AG10803 (cell line): ENCODE measurements at regions not wholly inside any gene's neighbourhood (a gene's known extent, or its start where the extent isn't known, plus 50 kb on each side); places are given as distances from the start of the nearest gene placed in this dataset.

Experiments used
- DNase-seq: peaks from one replicate; pipeline ENCODE4 v3.0.0; 2010; ENCODE audit warnings: low read depth
- H3K4me3 ChIP-seq: 2 replicates; pipeline ENCODE4 v1.5.1; 2011; ENCODE audit warnings: mild to moderate bottlenecking, low read length, control low read depth
- TF ChIP-seq, protein P1 (sequence below): conservative IDR thresholded peaks from 2 replicates; pipeline ENCODE4 v1.5.1; 2011; ENCODE audit warnings: mild to moderate bottlenecking, low read length, control low read depth, inconsistent platforms

DNA sequence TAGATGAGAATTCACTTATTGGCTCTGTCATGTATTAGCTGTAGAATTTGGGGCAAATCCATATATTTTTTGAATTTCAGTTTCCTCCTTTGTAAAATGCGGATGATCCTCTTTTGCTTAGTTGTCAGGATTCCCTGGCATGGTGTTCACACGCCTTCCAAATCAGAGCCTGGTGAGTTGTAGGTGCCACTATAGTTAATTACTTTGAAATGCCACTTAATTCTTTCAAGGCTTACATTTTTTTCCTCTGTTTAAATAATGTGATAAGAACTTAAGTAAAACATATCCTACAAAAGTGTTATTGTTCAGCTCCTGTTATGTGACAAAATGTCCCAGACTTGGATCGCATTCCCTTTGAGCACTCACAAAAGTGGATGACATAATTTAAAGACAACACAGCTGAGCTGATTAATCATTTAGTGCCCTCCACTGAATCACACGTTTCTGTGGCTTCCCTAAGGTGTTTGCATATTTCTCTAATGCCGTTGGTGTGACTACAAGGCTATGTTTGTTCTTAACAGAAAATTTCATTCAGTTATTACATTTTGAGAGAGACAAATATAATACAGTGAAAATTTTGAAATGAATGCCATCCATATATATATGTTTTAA is 471.2 kb upstream of the CHST9 start:
- DNase-seq: no peak

DNA sequence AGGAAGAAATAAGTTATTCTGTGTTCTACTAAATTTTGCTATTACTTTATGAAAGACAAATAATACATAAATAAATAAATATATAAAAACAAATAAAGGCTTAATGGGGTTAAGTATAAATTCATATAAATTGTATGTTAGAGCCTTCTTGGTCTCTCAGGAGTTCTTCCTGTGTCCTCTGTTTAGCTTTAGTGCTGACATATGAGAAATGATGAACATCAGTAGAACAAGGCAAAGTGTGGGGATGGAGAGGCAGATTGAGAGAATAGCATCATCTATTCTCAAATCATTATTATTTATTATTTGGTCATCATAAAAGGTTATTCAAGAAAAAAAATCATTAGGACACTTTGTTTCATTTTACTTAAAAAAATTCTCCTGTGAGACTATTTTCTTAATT is 468.1 kb upstream of the CHST9 start:
- no peak overlapping the region for H3K4me3 ChIP-seq
- TF ChIP-seq, protein P1, sequence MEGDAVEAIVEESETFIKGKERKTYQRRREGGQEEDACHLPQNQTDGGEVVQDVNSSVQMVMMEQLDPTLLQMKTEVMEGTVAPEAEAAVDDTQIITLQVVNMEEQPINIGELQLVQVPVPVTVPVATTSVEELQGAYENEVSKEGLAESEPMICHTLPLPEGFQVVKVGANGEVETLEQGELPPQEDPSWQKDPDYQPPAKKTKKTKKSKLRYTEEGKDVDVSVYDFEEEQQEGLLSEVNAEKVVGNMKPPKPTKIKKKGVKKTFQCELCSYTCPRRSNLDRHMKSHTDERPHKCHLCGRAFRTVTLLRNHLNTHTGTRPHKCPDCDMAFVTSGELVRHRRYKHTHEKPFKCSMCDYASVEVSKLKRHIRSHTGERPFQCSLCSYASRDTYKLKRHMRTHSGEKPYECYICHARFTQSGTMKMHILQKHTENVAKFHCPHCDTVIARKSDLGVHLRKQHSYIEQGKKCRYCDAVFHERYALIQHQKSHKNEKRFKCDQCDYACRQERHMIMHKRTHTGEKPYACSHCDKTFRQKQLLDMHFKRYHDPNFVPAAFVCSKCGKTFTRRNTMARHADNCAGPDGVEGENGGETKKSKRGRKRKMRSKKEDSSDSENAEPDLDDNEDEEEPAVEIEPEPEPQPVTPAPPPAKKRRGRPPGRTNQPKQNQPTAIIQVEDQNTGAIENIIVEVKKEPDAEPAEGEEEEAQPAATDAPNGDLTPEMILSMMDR: no peak
- no peak for DNase-seq

More for the DNA sequence above, 471.2 kb upstream of the CHST9 start:
- TF ChIP-seq, protein P1: no peak
- no peak overlapping the region for H3K4me3 ChIP-seq

DNA sequence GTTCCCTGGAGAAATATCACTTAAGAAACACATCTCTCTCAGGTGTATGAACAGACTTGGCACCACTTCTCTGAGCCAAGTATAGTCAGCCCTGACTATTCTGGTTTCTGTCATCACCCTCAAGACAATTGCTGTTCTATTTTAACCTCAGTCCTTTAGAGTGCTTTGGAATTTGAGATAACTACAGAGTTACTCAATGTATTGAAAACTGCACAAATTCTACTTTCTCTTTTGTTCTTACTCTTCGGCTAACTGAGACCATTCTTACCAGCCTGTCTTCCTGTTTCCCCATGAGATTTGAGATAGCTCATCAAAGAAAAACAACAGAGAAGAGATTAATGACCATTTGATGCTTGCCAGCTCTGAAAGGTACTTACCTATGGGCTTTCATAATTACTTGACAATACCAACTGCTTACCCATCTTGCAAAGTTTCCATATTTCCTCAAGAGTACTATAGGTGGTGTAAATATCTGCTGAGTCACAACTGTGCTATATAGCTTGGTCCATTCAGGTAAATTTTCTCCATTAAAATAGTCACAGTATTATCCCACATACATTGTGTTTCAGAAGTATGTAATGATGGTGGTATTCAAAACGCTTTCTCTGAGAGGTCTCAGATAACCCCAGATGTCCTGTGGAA is 467.5 kb upstream of the CHST9 start:
- TF ChIP-seq, protein P1: no peak

DNA sequence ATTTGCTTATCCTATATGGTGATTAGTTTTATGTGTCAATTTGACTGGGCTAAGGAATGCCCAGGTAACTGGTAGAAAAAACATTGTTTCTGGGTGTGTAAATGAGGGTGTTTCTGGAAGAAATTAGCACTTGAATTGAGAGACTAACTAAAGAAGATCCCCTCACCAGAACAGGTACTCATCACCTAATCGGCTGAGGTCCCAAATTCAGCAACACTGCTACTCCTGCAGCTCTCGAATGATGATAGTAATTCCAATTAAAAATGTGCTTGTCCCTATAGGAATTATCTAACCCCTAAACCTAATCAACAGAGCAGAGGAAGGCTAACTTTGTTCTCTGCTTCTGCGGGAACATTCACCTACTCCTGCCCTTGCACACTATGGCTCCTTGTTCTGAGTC is 464.5 kb upstream of the CHST9 start:
- DNase-seq: no peak
- TF ChIP-seq, protein P1: no peak
- no peak overlapping the region for H3K4me3 ChIP-seq

More for the DNA sequence above, 467.5 kb upstream of the CHST9 start:
- no peak overlapping the region for H3K4me3 ChIP-seq
- DNase-seq: no peak

DNA sequence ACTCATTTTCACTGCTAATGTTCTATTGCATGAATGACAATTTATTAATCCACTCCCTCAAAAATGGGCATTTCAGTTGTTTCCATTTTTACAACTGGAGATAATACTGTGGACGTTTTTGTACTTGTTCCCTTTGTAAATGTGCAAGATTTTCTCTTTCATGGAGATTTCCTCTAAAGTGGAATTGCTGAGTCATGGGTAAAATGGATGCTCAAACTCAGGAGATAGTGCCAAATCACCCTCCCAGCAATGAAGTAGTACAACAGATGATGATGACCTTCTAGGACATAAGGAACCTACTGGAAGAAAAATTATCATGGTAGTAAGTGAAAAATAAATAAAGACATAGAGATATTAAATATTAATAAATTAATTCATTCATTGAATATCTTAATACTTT is 460.8 kb upstream of the CHST9 start:
- no peak for DNase-seq
- H3K4me3 ChIP-seq: no peak overlapping the region
- TF ChIP-seq, protein P1: no peak

DNA sequence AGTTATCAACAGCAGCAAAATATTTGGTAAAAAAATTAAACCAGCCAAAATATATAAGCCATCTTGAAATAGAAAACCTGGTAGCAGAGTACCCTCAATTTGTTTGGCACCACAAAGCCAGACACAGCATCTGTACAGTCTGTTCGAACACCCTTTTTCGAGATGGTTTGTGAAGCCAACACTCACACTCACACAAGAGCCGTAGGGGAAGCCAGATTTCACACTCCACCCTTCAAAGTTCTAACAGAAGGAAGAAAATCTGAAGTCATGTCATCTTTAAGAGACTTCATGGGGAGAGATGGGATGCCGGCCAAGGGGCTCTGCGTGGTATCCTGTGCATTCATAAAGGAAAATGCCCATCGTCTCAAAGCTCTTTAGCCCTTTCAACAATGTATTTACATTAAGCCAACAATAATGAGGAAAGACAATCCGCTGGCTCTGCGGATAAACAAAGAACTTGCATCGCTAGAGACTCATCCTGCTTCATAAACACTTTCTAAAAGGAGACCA is 451.5 kb upstream of the CHST9 start:
- TF ChIP-seq, protein P1: no peak
- H3K4me3 ChIP-seq: no peak overlapping the region
- no peak for DNase-seq

DNA sequence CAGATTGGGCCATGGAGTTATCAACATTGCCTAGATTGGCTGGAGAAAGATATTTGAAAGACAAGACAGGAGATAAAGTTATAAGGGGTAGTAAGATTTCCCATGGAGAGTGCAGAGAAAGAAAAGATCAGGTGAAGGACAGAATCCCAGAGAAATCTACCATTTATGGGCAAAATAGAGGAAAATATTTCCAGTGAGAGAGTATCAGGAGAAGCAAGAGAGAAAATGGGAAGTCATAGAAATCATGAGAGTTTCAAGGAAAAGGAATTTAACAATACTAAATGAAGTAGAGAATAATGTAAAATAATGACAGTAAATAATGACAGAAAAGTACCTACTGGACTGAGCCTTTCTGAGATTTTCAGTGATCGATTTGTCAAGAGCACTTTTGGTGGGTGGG is 447.6 kb upstream of the CHST9 start:
- no peak overlapping the region for H3K4me3 ChIP-seq
- DNase-seq: no peak
- TF ChIP-seq, protein P1: no peak
